ENCODE measurements at regions not wholly inside any gene's neighbourhood (a gene's known extent, or its start where the extent isn't known, plus 50 kb on each side); places are given as distances from the start of the nearest gene placed in this dataset.

DNA sequence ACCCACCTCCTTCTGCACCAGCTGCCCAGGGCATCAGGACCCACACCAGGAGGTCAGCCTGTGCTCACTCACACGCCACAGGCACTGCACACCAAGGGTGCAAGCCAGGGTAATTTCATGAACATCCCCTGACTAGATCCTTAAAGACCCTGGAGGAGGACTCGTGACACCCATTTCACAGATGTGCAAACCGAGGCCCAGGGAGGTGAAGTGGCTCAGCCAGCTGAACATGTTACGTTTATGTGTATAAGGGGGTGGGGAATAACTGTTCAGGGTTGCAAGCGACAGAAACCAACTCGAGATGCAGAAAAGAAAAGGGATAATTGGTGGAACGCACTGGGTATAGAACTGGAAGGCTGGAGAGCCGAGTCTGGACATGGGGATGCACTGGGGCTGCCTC lies 138.1 kb upstream of the FOXF1 start:
- TF ChIP-seq, protein P1, sequence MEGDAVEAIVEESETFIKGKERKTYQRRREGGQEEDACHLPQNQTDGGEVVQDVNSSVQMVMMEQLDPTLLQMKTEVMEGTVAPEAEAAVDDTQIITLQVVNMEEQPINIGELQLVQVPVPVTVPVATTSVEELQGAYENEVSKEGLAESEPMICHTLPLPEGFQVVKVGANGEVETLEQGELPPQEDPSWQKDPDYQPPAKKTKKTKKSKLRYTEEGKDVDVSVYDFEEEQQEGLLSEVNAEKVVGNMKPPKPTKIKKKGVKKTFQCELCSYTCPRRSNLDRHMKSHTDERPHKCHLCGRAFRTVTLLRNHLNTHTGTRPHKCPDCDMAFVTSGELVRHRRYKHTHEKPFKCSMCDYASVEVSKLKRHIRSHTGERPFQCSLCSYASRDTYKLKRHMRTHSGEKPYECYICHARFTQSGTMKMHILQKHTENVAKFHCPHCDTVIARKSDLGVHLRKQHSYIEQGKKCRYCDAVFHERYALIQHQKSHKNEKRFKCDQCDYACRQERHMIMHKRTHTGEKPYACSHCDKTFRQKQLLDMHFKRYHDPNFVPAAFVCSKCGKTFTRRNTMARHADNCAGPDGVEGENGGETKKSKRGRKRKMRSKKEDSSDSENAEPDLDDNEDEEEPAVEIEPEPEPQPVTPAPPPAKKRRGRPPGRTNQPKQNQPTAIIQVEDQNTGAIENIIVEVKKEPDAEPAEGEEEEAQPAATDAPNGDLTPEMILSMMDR (conservative IDR thresholded peaks at IDR 0.05; ENCODE audit: low read depth, low read length) = no peak
- TF ChIP-seq EZH2phosphoT487 (IDR thresholded peaks at IDR 0.05; ENCODE audit: borderline replicate concordance, low read length) = no peak

All from PC-3 (cell line).